RWPE1 (cell line): ENCODE measurements at regions not wholly inside any gene's neighbourhood (a gene's known extent, or its start where the extent isn't known, plus 50 kb on each side); places are given as distances from the start of the nearest gene placed in this dataset.
"Not testable (repeated sequence)": the region's sequence is repeated elsewhere in the genome, so short reads cannot be mapped to it uniquely, and the experiment has no call there.

Source experiments
- CTCF ChIA-PET: fragments of 350-600 bp; sonication (Branson Sonifier 250); formaldehyde crosslinking; extraction: SDS; loops from one replicate; lab custom pipeline; 2021; lab: Yijun Ruan, JAX
- POLR2A ChIA-PET: fragments of 400-600 bp; formaldehyde crosslinking; extraction: SDS; loops from one replicate; lab custom pipeline; 2020; ENCODE audit warnings: antibody characterized with exemption; ENCODE audit not compliant: low non-redundant PET; lab: Yijun Ruan, JAX
- DNase-seq: peaks from one replicate; pipeline ENCODE4 v3.0.0; 2012; ENCODE audit warnings: low spot score
- H3K27ac ChIP-seq: fragments of 450-650 bp; 2 replicates; pipeline ENCODE4 v1.5.1; 2017
- CTCF ChIP-seq: fragments of 450-650 bp; conservative IDR thresholded peaks from 2 replicates; pipeline ENCODE4 v1.5.1; 2017; ENCODE audit warnings: low read depth, mild to moderate bottlenecking

GRCh38 chr9:15372455-15372854 is 50.2 kb upstream of the SNAPC3 start:
- POLR2A ChIA-PET = no interaction called here
- no peak for TF ChIP-seq CTCF
- CTCF ChIA-PET = no interaction called here
- no peak overlapping the region for H3K27ac ChIP-seq
- DNase-seq = no peak

GRCh38 chr9:15371448-15371845 is 51.2 kb upstream of the SNAPC3 start:
- POLR2A ChIA-PET = no interaction called here
- TF ChIP-seq CTCF = no peak
- DNase-seq = no peak
- H3K27ac ChIP-seq = no peak overlapping the region
- CTCF ChIA-PET = no interaction called here

GRCh38 chr9:15370466-15371447 is 51.9 kb upstream of the SNAPC3 start:
- no peak for DNase-seq
- ChIA-PET POLR2A (no interaction called here), CTCF (no interaction called here)
- no peak for TF ChIP-seq CTCF
- H3K27ac ChIP-seq = no peak overlapping the region

GRCh38 chr9:15369871-15370270 is 52.8 kb upstream of the SNAPC3 start:
- ChIA-PET CTCF (interaction anchor here (0.7 kb wide), 1 partner anchor 40 kb away, joined by 4 read pairs; no protein-coding TSS in a partner anchor), POLR2A (no interaction called here)
- no peak for DNase-seq
- no peak for TF ChIP-seq CTCF
- no peak overlapping the region for H3K27ac ChIP-seq

- ChIA-PET CTCF (interaction anchor here (0.7 to 1.0 kb wide), 2 partner anchors 9 to 39 kb away, joined by 3 to 4 read pairs; no protein-coding TSS in a partner anchor), POLR2A (no interaction called here)
- no peak overlapping the region for H3K27ac ChIP-seq
- no peak for DNase-seq
- no peak for TF ChIP-seq CTCF
Measured at GRCh38 chr9:15369238-15369637, 53.4 kb upstream of the SNAPC3 start.

GRCh38 chr9:15364975-15365553 is 57.6 kb upstream of the SNAPC3 start:
- CTCF ChIA-PET = interaction anchor here (0.6 kb wide), 1 partner anchor 61 kb away, joined by 3 read pairs; no protein-coding TSS in a partner anchor
- POLR2A ChIA-PET, DNase-seq, H3K27ac ChIP-seq: not testable (repeated sequence)

- no peak for TF ChIP-seq CTCF
- ChIA-PET POLR2A (no interaction called here), CTCF (interaction anchor here (0.6 kb wide), 1 partner anchor 245 kb away, joined by 3 read pairs; no protein-coding TSS in a partner anchor)
- DNase-seq = no peak
- no peak overlapping the region for H3K27ac ChIP-seq
Measured at GRCh38 chr9:15361737-15362136, 54.7 kb upstream of the TTC39B start.
